Smooth muscle cell (in vitro differentiated cells): ENCODE measurements at regions not wholly inside any gene's neighbourhood (a gene's known extent, or its start where the extent isn't known, plus 50 kb on each side); places are given as distances from the start of the nearest gene placed in this dataset.
A peak's percentile ranks its signal among the peaks of the same experiment; 100 is the strongest.

Experiments used
- DNase-seq: peaks from one replicate; lab custom pipeline; 2025; ENCODE audit not compliant: unreplicated experiment; lab: John Stamatoyannopoulos, UW
- H2AFZ ChIP-seq: fragments of 200-600 bp; sonication (generic); 2 replicates; pipeline ENCODE4 v1.6.0; 2016; ENCODE audit warnings: antibody characterized with exemption, low read depth, mild to moderate bottlenecking
- H3F3A ChIP-seq: fragments of 200-600 bp; sonication (generic); 2 replicates; pipeline ENCODE4 v1.6.0; 2017; ENCODE audit warnings: antibody characterized with exemption, low read depth
- H3K27ac ChIP-seq: fragments of 200-600 bp; sonication (generic); 2 replicates; pipeline ENCODE4 v1.5.1; 2016; ENCODE audit warnings: low read depth, mild to moderate bottlenecking
- H3K27me3 ChIP-seq: fragments of 200-600 bp; sonication (generic); 2 replicates; pipeline ENCODE4 v1.6.1; 2016; ENCODE audit warnings: low read depth, mild to moderate bottlenecking
- H3K36me3 ChIP-seq: fragments of 200-600 bp; sonication (generic); 2 replicates; pipeline ENCODE4 v1.5.1; 2016; ENCODE audit warnings: low read depth
- H3K4me1 ChIP-seq: fragments of 200-600 bp; sonication (generic); 2 replicates; pipeline ENCODE4 v1.5.1; 2016; ENCODE audit warnings: low read depth
- H3K4me2 ChIP-seq: fragments of 200-600 bp; sonication (generic); 2 replicates; pipeline ENCODE4 v1.6.0; 2016; ENCODE audit warnings: mild to moderate bottlenecking
- H3K4me3 ChIP-seq: fragments of 200-600 bp; sonication (generic); 2 replicates; pipeline ENCODE4 v1.5.1; 2016; ENCODE audit warnings: mild to moderate bottlenecking
- H3K79me2 ChIP-seq: fragments of 200-600 bp; sonication (generic); 2 replicates; pipeline ENCODE4 v1.6.0; 2016; ENCODE audit warnings: low read depth, mild to moderate bottlenecking
- H3K9ac ChIP-seq: fragments of 200-600 bp; sonication (generic); 2 replicates; pipeline ENCODE4 v1.6.0; 2016; ENCODE audit warnings: low read depth
- H3K9me3 ChIP-seq: fragments of 200-600 bp; sonication (generic); replicated peaks from 2 replicates; pipeline ENCODE4 v1.5.1; 2016; ENCODE audit warnings: low read depth
- H4K20me1 ChIP-seq: fragments of 200-600 bp; sonication (generic); 2 replicates; pipeline ENCODE4 v1.6.0; 2016; ENCODE audit warnings: low read depth
- whole genome bisulfite sequencing: methylation state at CpG from one replicate; pipeline ENCODE4 v1.1.7; 2016; ENCODE audit warnings: low lambda C conversion rate; 5-methylcytosine and 5-hydroxymethylcytosine counted together
- TF ChIP-seq, protein P1 (sequence below): fragments of 200-600 bp; sonication (generic); IDR thresholded peaks from 2 replicates; pipeline ENCODE4 v1.5.1; 2017; ENCODE audit warnings: borderline replicate concordance, mild to moderate bottlenecking, antibody characterized with exemption; ENCODE audit not compliant: insufficient read depth, poor library complexity, severe bottlenecking

DNA sequence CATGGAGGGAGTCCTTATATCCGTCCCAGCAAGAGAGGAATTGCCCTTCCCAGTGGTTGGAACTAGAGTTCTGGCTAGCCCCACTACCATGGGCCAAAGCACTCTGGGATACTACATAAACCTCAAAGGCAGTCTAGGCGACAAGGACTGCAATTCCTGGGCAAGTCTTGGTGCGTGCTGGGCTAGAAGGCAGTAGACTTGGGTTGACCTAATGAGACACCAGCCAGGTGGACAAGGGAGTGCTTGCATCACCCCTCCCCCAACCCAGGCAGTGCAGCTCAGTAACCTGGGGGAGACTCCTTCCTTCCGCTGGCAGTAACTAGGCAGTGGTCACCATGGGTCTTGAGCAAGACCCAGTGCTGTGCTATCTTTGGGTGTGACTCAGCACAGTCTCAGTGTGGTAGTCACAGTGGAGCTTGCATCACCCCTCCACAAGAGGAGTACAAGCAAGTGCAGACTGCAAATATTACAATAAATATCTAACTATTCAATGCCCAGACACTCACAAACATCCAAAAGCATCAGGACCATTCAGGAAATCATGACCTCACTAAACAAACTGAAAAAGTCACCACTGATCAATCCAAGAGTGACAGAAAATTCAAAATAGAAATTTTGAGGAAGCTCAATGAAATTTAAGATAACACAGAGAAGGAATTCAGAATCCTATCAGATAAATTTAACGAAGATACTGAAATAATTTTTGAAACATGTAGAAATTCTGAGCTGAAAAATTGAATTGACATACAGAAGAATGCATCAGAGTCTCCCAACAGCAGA, 84.7 kb upstream of the LYPLAL1 start:
- Histone ChIP-seq H3K27me3 (no peaks in the 10 kb centered on the region), H3K9me3 (no peaks in the 10 kb centered on the region), H3K4me1 (peaks cover 14% of the 10 kb centered on the region), H3K79me2 (no peaks in the 10 kb centered on the region), H3K36me3 (no peaks in the 10 kb centered on the region), H3K9ac (no peak overlapping the region), H4K20me1 (no peaks in the 10 kb centered on the region), H3K4me2 (peak overlapping the region; percentile 25), H3F3A (no peaks in the 10 kb centered on the region), H3K4me3 (no peak overlapping the region), H2AFZ (no peak overlapping the region), H3K27ac (peak overlapping the region; percentile 51)
- WGBS: 64% methylated on average over 5 of the region's 5 CpGs
- no peak for DNase-seq
- TF ChIP-seq, protein P1, sequence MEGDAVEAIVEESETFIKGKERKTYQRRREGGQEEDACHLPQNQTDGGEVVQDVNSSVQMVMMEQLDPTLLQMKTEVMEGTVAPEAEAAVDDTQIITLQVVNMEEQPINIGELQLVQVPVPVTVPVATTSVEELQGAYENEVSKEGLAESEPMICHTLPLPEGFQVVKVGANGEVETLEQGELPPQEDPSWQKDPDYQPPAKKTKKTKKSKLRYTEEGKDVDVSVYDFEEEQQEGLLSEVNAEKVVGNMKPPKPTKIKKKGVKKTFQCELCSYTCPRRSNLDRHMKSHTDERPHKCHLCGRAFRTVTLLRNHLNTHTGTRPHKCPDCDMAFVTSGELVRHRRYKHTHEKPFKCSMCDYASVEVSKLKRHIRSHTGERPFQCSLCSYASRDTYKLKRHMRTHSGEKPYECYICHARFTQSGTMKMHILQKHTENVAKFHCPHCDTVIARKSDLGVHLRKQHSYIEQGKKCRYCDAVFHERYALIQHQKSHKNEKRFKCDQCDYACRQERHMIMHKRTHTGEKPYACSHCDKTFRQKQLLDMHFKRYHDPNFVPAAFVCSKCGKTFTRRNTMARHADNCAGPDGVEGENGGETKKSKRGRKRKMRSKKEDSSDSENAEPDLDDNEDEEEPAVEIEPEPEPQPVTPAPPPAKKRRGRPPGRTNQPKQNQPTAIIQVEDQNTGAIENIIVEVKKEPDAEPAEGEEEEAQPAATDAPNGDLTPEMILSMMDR: no peak

DNA sequence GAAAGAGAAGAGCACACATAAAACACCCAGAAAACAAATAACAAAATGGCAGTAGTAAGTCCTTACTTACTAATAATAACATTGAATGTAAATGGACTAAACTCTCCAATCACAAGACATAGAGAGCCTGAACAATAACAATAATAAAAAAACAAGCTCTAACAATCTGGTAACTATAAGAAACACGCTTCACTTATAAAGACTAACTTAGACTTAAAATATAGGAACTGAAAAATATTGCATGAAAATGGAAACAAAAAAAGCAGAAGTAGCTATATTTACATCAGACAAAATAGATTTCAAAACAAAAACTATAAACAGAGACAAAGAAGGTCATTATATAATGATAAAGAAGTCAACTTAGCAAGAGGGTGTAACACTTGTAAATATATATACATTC, 83.1 kb upstream of the LYPLAL1 start:
- Histone ChIP-seq H3K9me3 (no peaks in the 10 kb centered on the region), H4K20me1 (no peaks in the 10 kb centered on the region), H3K79me2 (no peaks in the 10 kb centered on the region), H3K36me3 (no peaks in the 10 kb centered on the region), H3K4me2 (no peak overlapping the region), H3K4me1 (peaks cover 10% of the 10 kb centered on the region), H3K9ac (no peak overlapping the region), H3K27me3 (no peaks in the 10 kb centered on the region), H2AFZ (no peak overlapping the region), H3K4me3 (no peak overlapping the region), H3K27ac (no peak overlapping the region), H3F3A (no peaks in the 10 kb centered on the region)
- TF ChIP-seq, protein P1: no peak
- no peak for DNase-seq
- 91% methylated on average over 1 of the region's 1 CpG for WGBS

DNA sequence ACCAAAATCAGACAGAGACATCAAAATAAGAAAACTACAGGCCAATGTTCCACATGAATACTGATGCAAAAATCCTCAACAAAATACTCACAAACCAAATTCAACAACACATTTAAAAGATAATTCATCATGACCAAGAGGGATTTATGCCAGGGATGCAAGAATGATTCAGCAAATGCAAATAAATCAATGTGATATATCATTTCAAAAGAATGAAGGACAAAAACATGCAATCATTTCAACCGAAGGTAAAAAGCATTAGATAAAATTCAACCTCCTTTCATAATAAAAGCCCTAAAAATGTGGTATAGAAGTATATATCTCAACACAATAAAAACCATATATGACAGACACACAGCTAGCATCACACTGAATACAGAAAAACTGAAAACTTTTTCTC, 81.5 kb upstream of the LYPLAL1 start:
- Histone ChIP-seq H3F3A (no peaks in the 10 kb centered on the region), H2AFZ (no peak overlapping the region), H3K4me3 (no peak overlapping the region), H3K27ac (no peak overlapping the region), H3K9me3 (no peaks in the 10 kb centered on the region), H3K79me2 (no peaks in the 10 kb centered on the region), H3K9ac (no peak overlapping the region), H3K36me3 (no peaks in the 10 kb centered on the region), H4K20me1 (no peaks in the 10 kb centered on the region), H3K4me1 (no peaks in the 10 kb centered on the region), H3K27me3 (no peaks in the 10 kb centered on the region), H3K4me2 (no peak overlapping the region)
- TF ChIP-seq, protein P1: no peak
- WGBS: 84% methylated on average over 1 of the region's 1 CpG
- no peak for DNase-seq

DNA sequence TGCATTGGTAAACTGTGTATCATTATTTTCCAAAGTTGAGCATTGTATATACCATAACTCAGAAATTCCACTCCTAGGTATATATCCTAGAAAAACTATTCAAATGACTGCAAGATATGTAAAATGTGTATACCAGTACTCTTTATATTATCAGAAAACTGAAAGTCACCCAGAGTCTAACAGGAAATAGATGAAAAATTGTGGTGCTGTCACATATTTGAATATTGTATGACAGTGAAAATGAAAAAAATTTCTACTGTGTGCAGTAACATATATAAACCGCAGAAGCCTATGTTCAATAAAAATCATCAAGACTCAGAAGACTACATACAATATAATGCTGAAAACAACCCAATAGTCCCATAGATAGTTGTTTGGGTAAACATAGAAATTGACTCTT, 74.4 kb upstream of the LYPLAL1 start:
- Histone ChIP-seq H3K36me3 (no peaks in the 10 kb centered on the region), H3K4me2 (no peak overlapping the region), H3K79me2 (no peaks in the 10 kb centered on the region), H3K4me1 (no peaks in the 10 kb centered on the region), H3K27me3 (no peaks in the 10 kb centered on the region), H3K9me3 (no peaks in the 10 kb centered on the region), H2AFZ (no peak overlapping the region), H3K9ac (no peak overlapping the region), H3F3A (no peaks in the 10 kb centered on the region), H4K20me1 (no peaks in the 10 kb centered on the region), H3K4me3 (no peak overlapping the region), H3K27ac (no peak overlapping the region)
- TF ChIP-seq, protein P1: no peak
- 100% methylated on average over 1 of the region's 1 CpG for WGBS
- DNase-seq: no peak
